ENCODE measurements at regions not wholly inside any gene's neighbourhood (a gene's known extent, or its start where the extent isn't known, plus 50 kb on each side); places are given as distances from the start of the nearest gene placed in this dataset.

DNA sequence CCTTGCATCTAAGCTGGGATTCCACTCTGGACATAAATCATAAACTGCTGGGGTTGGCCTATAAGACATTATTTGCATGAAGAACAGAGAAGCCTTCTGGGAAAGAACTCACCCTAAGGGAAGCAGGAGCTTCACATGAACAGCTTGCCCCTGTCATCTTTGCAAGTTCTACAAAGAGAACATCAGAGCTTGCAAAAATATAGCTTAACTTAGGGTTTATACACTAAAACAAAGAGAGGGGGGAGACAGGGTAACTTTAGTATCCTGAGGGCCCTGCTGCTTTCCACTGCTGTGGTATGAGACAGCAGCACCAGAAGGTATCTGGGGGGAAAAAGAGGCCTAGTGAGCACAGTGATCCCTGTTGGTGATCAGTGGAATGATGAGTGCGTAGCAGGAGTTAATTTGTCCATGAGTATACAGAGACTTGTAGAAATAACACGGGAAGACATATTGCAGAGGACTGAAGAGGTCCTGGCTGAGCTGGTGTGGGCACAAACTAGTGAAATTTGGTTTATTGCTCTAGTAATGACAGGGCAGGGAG, 116.1 kb upstream of the TSC22D1 start:
- Histone ChIP-seq H3K27me3 (ENCODE audit: control insufficient read depth, insufficient read depth, low read length) (no peaks in the 10 kb centered on the region), H3K36me3 (ENCODE audit: control insufficient read depth in 2 of 3, insufficient read depth in 3 of 3, low read length in 3 of 3) (no peaks in the 10 kb centered on the region), H3K9ac (ENCODE audit: low read length in 3 of 3) (no peak overlapping the region), H3K27ac (ENCODE audit: low read depth in 2 of 2, low read length in 2 of 2) (no peak overlapping the region), H3K4me1 (ENCODE audit: control insufficient read depth in 2 of 3, insufficient read depth in 2 of 3, low read depth in 1 of 3, low read length in 3 of 3) (no peaks in the 10 kb centered on the region), H3K4me3 (ENCODE audit: low read length in 3 of 3) (no peak overlapping the region), H3K9me3 (ENCODE audit: control insufficient read depth in 2 of 3, insufficient read depth in 1 of 3, low read length in 3 of 3) (no peaks in the 10 kb centered on the region)
- intact Hi-C loops (cut with DNase I) = no loop called here
- TF ChIP-seq, protein P1, sequence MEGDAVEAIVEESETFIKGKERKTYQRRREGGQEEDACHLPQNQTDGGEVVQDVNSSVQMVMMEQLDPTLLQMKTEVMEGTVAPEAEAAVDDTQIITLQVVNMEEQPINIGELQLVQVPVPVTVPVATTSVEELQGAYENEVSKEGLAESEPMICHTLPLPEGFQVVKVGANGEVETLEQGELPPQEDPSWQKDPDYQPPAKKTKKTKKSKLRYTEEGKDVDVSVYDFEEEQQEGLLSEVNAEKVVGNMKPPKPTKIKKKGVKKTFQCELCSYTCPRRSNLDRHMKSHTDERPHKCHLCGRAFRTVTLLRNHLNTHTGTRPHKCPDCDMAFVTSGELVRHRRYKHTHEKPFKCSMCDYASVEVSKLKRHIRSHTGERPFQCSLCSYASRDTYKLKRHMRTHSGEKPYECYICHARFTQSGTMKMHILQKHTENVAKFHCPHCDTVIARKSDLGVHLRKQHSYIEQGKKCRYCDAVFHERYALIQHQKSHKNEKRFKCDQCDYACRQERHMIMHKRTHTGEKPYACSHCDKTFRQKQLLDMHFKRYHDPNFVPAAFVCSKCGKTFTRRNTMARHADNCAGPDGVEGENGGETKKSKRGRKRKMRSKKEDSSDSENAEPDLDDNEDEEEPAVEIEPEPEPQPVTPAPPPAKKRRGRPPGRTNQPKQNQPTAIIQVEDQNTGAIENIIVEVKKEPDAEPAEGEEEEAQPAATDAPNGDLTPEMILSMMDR (IDR thresholded peaks at IDR 0.05; ENCODE audit: borderline replicate concordance, extremely low read depth, insufficient read depth) = no peak
- DNase-seq = peak in 2 of 5 donors; percentile 17 to 28
- no peak for FAIRE-seq

DNA sequence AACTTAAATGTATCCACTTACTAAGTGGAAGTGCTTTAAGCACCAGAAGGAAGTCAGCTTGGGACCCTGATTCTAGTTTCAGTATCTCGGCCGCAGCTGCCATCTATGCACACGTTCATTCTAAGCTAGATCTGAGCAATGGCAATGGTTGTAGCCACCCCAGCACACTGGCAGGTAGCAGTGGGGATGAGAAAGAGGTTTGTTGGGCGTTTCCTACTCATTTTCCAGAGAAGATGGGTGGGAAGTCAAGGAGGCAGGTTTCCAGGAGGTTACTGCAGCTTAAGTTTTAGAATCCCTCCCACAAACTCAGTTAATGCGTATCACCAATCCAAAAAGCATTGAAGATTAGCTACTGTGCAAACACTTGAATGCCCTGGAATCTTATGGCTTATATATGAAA, 114.2 kb upstream of the TSC22D1 start:
- no peak for DNase-seq
- H3K4me1 ChIP-seq (ENCODE audit: control insufficient read depth in 2 of 3, insufficient read depth in 2 of 3, low read depth in 1 of 3, low read length in 3 of 3) = no peaks in the 10 kb centered on the region
- no peak overlapping the region for H3K4me3 ChIP-seq (ENCODE audit: low read length in 3 of 3)
- no peaks in the 10 kb centered on the region for H3K9me3 ChIP-seq (ENCODE audit: control insufficient read depth in 2 of 3, insufficient read depth in 1 of 3, low read length in 3 of 3)
- H3K27me3 ChIP-seq (ENCODE audit: control insufficient read depth, insufficient read depth, low read length) = no peaks in the 10 kb centered on the region
- intact Hi-C loops (cut with DNase I) = no loop called here
- no peak overlapping the region for H3K9ac ChIP-seq (ENCODE audit: low read length in 3 of 3)
- H3K36me3 ChIP-seq (ENCODE audit: control insufficient read depth in 2 of 3, insufficient read depth in 3 of 3, low read length in 3 of 3) = no peaks in the 10 kb centered on the region
- FAIRE-seq = no peak
- TF ChIP-seq, protein P1 (IDR thresholded peaks at IDR 0.05; ENCODE audit: borderline replicate concordance, extremely low read depth, insufficient read depth) = no peak
- no peak overlapping the region for H3K27ac ChIP-seq (ENCODE audit: low read depth in 2 of 2, low read length in 2 of 2)

DNA sequence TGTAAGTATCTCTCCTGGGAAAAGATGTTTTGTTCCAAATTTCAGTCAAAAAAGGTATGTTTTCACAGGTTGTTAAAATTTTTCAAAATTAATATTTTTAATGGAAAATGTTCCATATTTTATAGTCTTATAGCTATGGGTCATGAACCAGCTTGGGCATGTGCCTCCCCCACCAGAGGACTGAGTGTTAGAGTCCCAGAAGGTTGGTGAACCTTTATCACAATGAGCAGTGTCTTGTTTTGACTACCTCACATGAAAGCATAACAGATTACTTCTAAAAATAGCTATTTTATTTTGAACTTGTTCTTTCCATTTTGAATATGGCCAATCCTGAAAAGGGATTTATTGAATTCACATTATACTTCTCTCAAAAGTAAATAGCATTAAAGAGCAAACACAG, 112.5 kb upstream of the TSC22D1 start:
- TF ChIP-seq, protein P1 (IDR thresholded peaks at IDR 0.05; ENCODE audit: borderline replicate concordance, extremely low read depth, insufficient read depth) = no peak
- intact Hi-C loops (cut with DNase I) = no loop called here

DNA sequence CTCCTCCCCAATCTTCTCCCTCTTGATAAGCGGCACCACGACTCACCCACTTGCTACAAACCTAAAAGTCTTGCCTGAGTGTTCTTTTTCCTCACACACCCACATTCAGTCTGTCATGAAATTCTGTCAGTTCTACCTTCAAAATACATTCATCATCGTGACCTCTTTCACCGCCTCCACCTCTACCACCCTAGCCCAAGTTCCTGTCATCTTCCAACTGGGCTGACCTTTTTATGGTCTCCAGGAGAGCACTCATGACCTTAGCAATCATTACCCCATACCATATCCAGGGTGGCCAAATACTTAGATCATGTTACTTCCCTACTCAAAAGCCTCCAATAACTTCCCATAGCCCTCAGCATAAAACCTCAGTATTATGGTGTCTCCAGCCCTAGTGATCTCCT, 110.4 kb upstream of the TSC22D1 start:
- Histone ChIP-seq H3K4me3 (ENCODE audit: low read length in 3 of 3) (no peak overlapping the region), H3K9me3 (ENCODE audit: control insufficient read depth in 2 of 3, insufficient read depth in 1 of 3, low read length in 3 of 3) (no peaks in the 10 kb centered on the region), H3K9ac (ENCODE audit: low read length in 3 of 3) (no peak overlapping the region), H3K27ac (ENCODE audit: low read depth in 2 of 2, low read length in 2 of 2) (no peak overlapping the region), H3K27me3 (ENCODE audit: control insufficient read depth, insufficient read depth, low read length) (no peaks in the 10 kb centered on the region), H3K36me3 (ENCODE audit: control insufficient read depth in 2 of 3, insufficient read depth in 3 of 3, low read length in 3 of 3) (no peaks in the 10 kb centered on the region), H3K4me1 (ENCODE audit: control insufficient read depth in 2 of 3, insufficient read depth in 2 of 3, low read depth in 1 of 3, low read length in 3 of 3) (no peaks in the 10 kb centered on the region)
- FAIRE-seq = no peak
- intact Hi-C loops (cut with DNase I) = no loop called here
- TF ChIP-seq, protein P1 (IDR thresholded peaks at IDR 0.05; ENCODE audit: borderline replicate concordance, extremely low read depth, insufficient read depth) = no peak
- DNase-seq = no peak

More for the DNA sequence above, 112.5 kb upstream of the TSC22D1 start:
- Histone ChIP-seq H3K27ac (ENCODE audit: low read depth in 2 of 2, low read length in 2 of 2) (no peak overlapping the region), H3K9ac (ENCODE audit: low read length in 3 of 3) (no peak overlapping the region), H3K4me1 (ENCODE audit: control insufficient read depth in 2 of 3, insufficient read depth in 2 of 3, low read depth in 1 of 3, low read length in 3 of 3) (no peaks in the 10 kb centered on the region), H3K4me3 (ENCODE audit: low read length in 3 of 3) (no peak overlapping the region), H3K9me3 (ENCODE audit: control insufficient read depth in 2 of 3, insufficient read depth in 1 of 3, low read length in 3 of 3) (no peaks in the 10 kb centered on the region), H3K36me3 (ENCODE audit: control insufficient read depth in 2 of 3, insufficient read depth in 3 of 3, low read length in 3 of 3) (no peaks in the 10 kb centered on the region), H3K27me3 (ENCODE audit: control insufficient read depth, insufficient read depth, low read length) (no peaks in the 10 kb centered on the region)
- DNase-seq (no peak), FAIRE-seq (no peak)

Data from kidney (tissue), 13 donors.